AG09309 (cell line): ENCODE measurements at regions not wholly inside any gene's neighbourhood (a gene's known extent, or its start where the extent isn't known, plus 50 kb on each side); places are given as distances from the start of the nearest gene placed in this dataset.

Source experiments
- DNase-seq: peaks from one replicate; pipeline ENCODE4 v3.0.0-alpha.2; 2010; ENCODE audit warnings: low read depth
- H3K4me3 ChIP-seq: 2 replicates; pipeline ENCODE4 v1.5.1; 2011; ENCODE audit warnings: mild to moderate bottlenecking, low read depth, low read length, moderate library complexity; ENCODE audit not compliant: control insufficient read depth
- TF ChIP-seq, protein P1 (sequence below): IDR thresholded peaks from 2 replicates; pipeline ENCODE4 v1.5.1; 2011; ENCODE audit warnings: mild to moderate bottlenecking, low read depth, low read length, inconsistent platforms; ENCODE audit not compliant: insufficient read depth, control insufficient read depth; ENCODE audit errors: missing control alignments

GRCh38 chr2:238633426-238634328 is 206.9 kb downstream of the ASB1 start:
- no peak overlapping the region for H3K4me3 ChIP-seq
- no peak for DNase-seq
- TF ChIP-seq, protein P1, sequence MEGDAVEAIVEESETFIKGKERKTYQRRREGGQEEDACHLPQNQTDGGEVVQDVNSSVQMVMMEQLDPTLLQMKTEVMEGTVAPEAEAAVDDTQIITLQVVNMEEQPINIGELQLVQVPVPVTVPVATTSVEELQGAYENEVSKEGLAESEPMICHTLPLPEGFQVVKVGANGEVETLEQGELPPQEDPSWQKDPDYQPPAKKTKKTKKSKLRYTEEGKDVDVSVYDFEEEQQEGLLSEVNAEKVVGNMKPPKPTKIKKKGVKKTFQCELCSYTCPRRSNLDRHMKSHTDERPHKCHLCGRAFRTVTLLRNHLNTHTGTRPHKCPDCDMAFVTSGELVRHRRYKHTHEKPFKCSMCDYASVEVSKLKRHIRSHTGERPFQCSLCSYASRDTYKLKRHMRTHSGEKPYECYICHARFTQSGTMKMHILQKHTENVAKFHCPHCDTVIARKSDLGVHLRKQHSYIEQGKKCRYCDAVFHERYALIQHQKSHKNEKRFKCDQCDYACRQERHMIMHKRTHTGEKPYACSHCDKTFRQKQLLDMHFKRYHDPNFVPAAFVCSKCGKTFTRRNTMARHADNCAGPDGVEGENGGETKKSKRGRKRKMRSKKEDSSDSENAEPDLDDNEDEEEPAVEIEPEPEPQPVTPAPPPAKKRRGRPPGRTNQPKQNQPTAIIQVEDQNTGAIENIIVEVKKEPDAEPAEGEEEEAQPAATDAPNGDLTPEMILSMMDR: no peak

DNA sequence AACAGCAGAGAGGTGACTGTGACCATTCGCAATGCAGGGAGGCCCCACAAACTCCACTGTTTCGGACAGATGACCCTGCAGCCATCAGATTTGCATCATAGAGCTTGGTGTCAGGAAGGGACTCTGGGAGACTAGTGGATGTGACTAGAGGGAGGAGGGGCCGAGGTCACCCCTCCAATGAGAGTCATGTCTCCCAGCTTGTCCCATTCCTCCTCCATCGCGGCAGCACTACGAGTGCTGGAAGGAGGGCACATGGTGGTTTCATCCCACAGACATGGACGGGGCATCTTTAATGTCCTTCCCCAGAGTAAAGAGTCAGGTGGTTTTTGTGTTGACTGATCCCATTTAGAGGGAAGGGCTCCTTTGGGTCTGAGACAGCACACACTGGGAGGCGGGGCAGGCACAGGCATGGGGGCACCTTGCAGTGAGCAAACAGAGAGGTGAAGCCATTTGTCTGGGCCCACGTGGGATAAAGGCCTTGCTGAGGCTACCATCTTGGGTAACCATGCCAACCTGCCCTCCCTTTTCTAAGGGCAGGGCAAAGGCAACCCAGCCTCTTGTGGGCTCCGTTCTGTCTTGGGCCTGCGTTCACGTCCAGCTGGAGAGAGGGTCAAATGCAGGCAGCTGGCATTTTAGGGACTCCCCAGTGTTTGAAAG is 208.1 kb downstream of the ASB1 start:
- DNase-seq: no peak
- TF ChIP-seq, protein P1: no peak
- no peak overlapping the region for H3K4me3 ChIP-seq

- H3K4me3 ChIP-seq: no peak overlapping the region
- no peak for DNase-seq
- TF ChIP-seq, protein P1: no peak
Measured at GRCh38 chr2:238635647-238636051, 208.9 kb downstream of the ASB1 start.

DNA sequence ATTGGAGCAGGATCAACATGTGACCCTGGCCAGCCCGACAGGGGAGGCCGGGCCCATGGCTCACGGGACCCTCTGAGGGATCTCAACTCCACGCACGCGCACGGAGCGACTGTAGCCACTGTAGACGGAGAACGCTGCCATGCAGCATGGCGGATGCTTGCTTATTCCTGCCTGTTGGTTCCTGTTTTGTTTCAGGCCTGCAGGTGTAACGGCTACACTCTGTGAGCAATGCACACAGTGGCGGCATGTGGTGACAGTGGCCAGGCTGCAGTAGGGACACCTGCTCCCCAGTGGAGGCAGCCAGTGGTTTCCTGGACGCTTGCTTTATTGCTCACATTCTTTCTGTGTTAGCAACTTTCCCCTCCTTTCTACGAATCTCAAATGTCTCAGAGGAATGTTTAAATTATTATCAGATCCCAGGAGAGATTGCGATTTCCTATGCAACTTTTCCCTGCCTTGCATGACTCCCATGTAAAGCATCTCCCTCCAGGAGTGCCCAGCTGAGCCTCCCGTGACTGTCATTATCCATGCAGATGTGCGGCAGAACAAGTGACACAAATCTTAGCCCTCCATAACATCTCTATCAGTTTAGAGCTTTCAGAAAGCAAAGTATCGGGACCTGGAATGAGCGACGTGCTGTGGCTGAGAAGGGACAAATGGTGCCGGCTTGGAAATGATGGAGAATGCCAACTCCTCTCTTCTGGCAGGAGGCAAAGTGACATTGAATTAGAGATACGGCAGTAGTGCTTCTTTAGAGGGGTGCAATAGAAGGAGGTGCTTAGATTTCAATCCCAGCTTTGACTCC is 209.7 kb downstream of the ASB1 start:
- peak; percentile 59 for DNase-seq
- TF ChIP-seq, protein P1: no peak
- H3K4me3 ChIP-seq: no peak overlapping the region

DNA sequence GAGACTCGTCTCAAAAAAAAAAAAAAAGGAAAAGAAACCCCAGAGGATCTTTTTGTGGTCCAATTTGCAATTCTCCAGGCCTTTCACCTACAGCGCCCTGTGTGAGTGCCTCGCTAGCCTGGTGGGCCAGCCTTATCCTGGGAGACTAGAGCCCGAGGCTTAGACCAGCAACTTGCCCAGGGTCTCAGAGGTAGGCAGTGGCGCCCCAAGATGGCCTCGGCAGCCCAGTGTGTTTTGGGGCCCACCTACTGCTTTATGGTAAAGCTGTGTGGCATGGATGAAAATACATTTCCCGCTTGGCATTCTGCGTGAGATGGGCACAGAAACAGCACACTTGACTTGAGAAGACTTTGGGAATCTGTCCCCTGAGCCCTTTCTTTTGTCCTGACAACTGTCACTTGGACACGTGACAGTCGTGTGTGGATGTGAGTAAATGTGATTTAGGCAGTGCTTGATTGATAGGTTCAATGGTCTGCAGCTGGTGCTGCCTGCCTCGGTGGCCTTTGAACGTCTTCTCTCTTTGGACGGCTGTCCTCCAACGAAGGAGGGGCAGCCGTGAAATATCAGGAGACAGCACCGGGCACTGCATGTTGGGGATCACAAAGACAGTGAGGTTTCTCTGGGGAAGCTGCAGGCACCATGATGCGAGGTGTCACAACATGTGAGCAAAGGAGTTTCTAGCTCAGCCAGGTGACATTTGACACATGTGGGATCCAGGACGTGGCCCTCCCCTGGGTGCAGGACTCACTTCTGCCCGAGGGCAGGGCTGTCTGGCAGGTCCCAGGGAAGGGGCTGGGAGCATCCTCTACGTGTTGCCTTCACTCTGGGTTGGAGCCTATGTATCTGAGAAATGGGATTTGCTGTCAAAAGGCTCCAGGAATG is 209.5 kb upstream of the TWIST2 start:
- DNase-seq: no peak
- H3K4me3 ChIP-seq: no peak overlapping the region
- TF ChIP-seq, protein P1: no peak
